ENCODE measurements at regions not wholly inside any gene's neighbourhood (a gene's known extent, or its start where the extent isn't known, plus 50 kb on each side); places are given as distances from the start of the nearest gene placed in this dataset.
"Not testable (repeated sequence)": the region's sequence is repeated elsewhere in the genome, so short reads cannot be mapped to it uniquely, and the experiment has no call there.

- WGBS, 3 donors: 78 to 86% (median 86%) methylated on average over 4 of the region's 4 CpGs
- peaks cover 2% of the 10 kb centered on the region for H3K27me3 ChIP-seq
- TF ChIP-seq CTCF (IDR thresholded peaks at IDR 0.05) (no peak), POLR2A (IDR thresholded peaks at IDR 0.05) (no peak), EP300 (IDR thresholded peaks at IDR 0.05) (no peak)
- no peak for DNase-seq
- intact Hi-C loops (cut with DNase I): no loop called here
- H3K9me3 ChIP-seq: no peaks in the 10 kb centered on the region
- H3K4me3 ChIP-seq: no peak overlapping the region
- no peaks in the 10 kb centered on the region for H3K36me3 ChIP-seq
- no peak overlapping the region for H3K27ac ChIP-seq
- no peaks in the 10 kb centered on the region for H3K4me1 ChIP-seq (ENCODE audit: insufficient read depth)
Observed at GRCh38 chr1:104121271-104121670, 371.6 kb downstream of the AMY1C start.

GRCh38 chr1:104125266-104125665 is 375.6 kb downstream of the AMY1C start:
- Histone ChIP-seq H3K4me3 (no peak overlapping the region), H3K27ac (no peak overlapping the region), H3K27me3 (no peaks in the 10 kb centered on the region), H3K36me3 (no peaks in the 10 kb centered on the region), H3K4me1 (ENCODE audit: insufficient read depth) (no peaks in the 10 kb centered on the region), H3K9me3 (no peaks in the 10 kb centered on the region)
- intact Hi-C loops (cut with DNase I): no loop called here
- 2 to 15% (median 3%) methylated on average over 1 of the region's 1 CpG for WGBS, 3 donors
- no peak for TF ChIP-seq EP300 (IDR thresholded peaks at IDR 0.05)
- no peak for TF ChIP-seq CTCF (IDR thresholded peaks at IDR 0.05)
- TF ChIP-seq POLR2A (IDR thresholded peaks at IDR 0.05): no peak
- DNase-seq: no peak

GRCh38 chr1:104125970-104126369 is 376.3 kb downstream of the AMY1C start:
- Histone ChIP-seq H3K9me3 (no peaks in the 10 kb centered on the region), H3K36me3 (no peaks in the 10 kb centered on the region), H3K27me3 (no peaks in the 10 kb centered on the region), H3K27ac (no peak overlapping the region), H3K4me3 (no peak overlapping the region), H3K4me1 (ENCODE audit: insufficient read depth) (no peaks in the 10 kb centered on the region)
- intact Hi-C loops (cut with DNase I): no loop called here
- DNase-seq: no peak
- TF ChIP-seq EP300 (IDR thresholded peaks at IDR 0.05) (no peak), POLR2A (IDR thresholded peaks at IDR 0.05) (no peak), CTCF (IDR thresholded peaks at IDR 0.05) (no peak)
- WGBS, 3 donors: 44 to 54% (median 46%) methylated on average over 5 of the region's 5 CpGs

GRCh38 chr1:104132382-104132973 is 382.8 kb downstream of the AMY1C start:
- Histone ChIP-seq H3K4me3 (no peak overlapping the region), H3K36me3 (no peaks in the 10 kb centered on the region), H3K27me3 (no peaks in the 10 kb centered on the region), H3K9me3 (no peaks in the 10 kb centered on the region), H3K27ac (no peak overlapping the region), H3K4me1 (ENCODE audit: insufficient read depth) (no peaks in the 10 kb centered on the region)
- no peak for DNase-seq
- TF ChIP-seq POLR2A (IDR thresholded peaks at IDR 0.05): no peak
- TF ChIP-seq CTCF (IDR thresholded peaks at IDR 0.05): no peak
- TF ChIP-seq EP300 (IDR thresholded peaks at IDR 0.05): no peak
- intact Hi-C loops (cut with DNase I): no loop called here

- intact Hi-C loops (cut with DNase I); H3K4me3 ChIP-seq; H3K4me1 ChIP-seq (ENCODE audit: insufficient read depth); H3K36me3 ChIP-seq; H3K9me3 ChIP-seq; DNase-seq; H3K27ac ChIP-seq; H3K27me3 ChIP-seq: not testable (repeated sequence)
- WGBS, 3 donors: 61 to 65% (median 62%) methylated on average over 6 of the region's 6 CpGs
Observed at GRCh38 chr1:104135036-104135435, 385.3 kb downstream of the AMY1C start.
